ENCODE measurements at regions not wholly inside any gene's neighbourhood (a gene's known extent, or its start where the extent isn't known, plus 50 kb on each side); places are given as distances from the start of the nearest gene placed in this dataset.
A peak's percentile ranks its signal among the peaks of the same experiment; 100 is the strongest.
"Not testable (repeated sequence)": the region's sequence is repeated elsewhere in the genome, so short reads cannot be mapped to it uniquely, and the experiment has no call there.

DNA sequence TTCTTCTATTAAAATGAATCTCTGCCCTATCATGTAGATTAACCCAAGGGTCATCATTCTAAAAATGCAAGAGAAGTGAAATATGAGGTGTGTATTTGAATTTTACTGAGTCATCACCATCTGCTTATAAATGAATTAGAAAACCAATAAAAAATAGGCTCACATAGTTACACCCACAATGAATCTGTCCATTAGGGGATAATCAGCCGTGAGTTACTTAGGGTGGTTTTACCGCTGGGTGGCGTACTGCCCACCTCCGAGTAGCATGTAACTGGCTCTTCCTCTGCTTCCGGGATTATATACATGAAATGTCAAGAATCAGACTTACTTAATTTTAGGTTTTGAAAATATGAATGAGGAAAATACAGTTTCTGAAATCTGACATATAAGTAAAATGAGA is 332.9 kb upstream of the CCNG1 start:
- Histone ChIP-seq H3K4me1 (no peaks in the 10 kb centered on the region), H3K27me3 (no peaks in the 10 kb centered on the region), H3K36me3 (no peaks in the 10 kb centered on the region), H3K4me3 (no peak overlapping the region), H3K27ac (no peak overlapping the region), H3K9me3 (no peaks in the 10 kb centered on the region)
- intact Hi-C loops (cut with DNase I) = no loop called here
- TF ChIP-seq, protein P1, sequence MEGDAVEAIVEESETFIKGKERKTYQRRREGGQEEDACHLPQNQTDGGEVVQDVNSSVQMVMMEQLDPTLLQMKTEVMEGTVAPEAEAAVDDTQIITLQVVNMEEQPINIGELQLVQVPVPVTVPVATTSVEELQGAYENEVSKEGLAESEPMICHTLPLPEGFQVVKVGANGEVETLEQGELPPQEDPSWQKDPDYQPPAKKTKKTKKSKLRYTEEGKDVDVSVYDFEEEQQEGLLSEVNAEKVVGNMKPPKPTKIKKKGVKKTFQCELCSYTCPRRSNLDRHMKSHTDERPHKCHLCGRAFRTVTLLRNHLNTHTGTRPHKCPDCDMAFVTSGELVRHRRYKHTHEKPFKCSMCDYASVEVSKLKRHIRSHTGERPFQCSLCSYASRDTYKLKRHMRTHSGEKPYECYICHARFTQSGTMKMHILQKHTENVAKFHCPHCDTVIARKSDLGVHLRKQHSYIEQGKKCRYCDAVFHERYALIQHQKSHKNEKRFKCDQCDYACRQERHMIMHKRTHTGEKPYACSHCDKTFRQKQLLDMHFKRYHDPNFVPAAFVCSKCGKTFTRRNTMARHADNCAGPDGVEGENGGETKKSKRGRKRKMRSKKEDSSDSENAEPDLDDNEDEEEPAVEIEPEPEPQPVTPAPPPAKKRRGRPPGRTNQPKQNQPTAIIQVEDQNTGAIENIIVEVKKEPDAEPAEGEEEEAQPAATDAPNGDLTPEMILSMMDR (IDR thresholded peaks at IDR 0.05) = no peak
- DNase-seq (no peak), ATAC-seq (no peak)

DNA sequence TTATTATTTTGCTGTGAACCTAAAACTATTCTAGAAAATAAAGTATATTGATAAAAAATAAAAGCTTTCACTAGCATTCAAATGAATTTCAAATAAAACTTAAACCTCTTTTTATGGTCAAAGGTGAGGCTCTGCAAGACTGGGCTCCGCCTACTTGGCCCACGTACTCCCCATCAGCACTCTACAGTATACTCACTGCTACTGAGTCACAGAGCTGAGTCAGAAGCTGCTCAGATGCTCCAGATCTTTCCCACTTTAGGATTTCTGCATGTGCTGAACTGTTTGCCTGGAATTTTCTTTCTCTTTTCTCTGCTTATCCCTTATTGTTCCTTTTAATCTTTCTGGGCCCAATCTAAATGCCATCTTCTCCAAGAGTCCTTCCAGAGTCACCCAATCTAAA is 331.9 kb upstream of the CCNG1 start:
- Histone ChIP-seq H3K4me1 (no peaks in the 10 kb centered on the region), H3K9me3 (no peaks in the 10 kb centered on the region), H3K36me3 (no peaks in the 10 kb centered on the region), H3K4me3 (no peak overlapping the region), H3K27ac (no peak overlapping the region), H3K27me3 (no peaks in the 10 kb centered on the region)
- ATAC-seq (peak; percentile 37), DNase-seq (no peak)
- intact Hi-C loops (cut with DNase I) = no loop called here
- TF ChIP-seq, protein P1 (IDR thresholded peaks at IDR 0.05) = no peak

DNA sequence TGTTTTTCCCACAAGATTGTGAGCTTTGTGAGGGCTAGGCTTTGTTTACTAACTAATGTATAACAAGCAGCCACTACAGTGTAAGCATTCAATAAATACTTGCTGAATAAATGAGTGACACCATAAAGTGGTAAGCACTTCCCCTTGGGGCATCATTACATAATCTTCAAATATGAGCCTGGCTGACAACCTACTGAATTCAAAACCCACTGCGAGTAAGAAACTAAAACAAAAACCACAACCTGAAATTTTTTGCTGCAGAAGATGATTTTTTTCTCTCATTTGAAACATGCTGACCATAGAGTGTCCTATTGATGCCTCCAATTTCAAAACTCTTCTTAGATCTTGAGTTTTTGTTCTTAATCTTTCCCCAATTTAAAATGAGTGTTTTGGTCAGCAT is 331.3 kb upstream of the CCNG1 start:
- no peaks in the 10 kb centered on the region for H3K9me3 ChIP-seq
- ATAC-seq = no peak
- intact Hi-C loops (cut with DNase I) = no loop called here
- H3K4me1 ChIP-seq = no peaks in the 10 kb centered on the region
- TF ChIP-seq, protein P1 (IDR thresholded peaks at IDR 0.05) = no peak
- H3K27ac ChIP-seq = no peak overlapping the region
- no peaks in the 10 kb centered on the region for H3K27me3 ChIP-seq
- no peaks in the 10 kb centered on the region for H3K36me3 ChIP-seq
- DNase-seq = no peak
- H3K4me3 ChIP-seq = no peak overlapping the region

DNA sequence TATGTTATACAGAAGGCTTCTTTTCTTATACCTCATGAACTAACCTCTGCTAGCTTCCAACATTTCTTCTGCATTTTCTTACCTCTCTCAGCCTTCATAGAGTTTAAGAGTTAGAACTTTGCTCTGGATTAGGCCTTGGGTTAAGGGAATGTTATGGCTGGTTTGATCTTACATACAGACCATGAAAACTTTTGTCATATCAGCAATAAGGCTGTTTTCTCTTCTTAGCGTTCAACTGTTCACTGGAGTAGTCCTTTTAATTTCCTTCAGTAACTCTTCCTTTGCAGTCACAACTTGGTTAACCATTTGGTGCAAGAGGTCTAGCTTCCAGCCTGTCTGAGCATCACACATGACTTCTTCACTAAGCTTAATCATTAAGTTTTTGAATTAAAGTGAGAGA is 329.0 kb upstream of the CCNG1 start:
- ATAC-seq (no peak), DNase-seq (no peak)
- intact Hi-C loops (cut with DNase I) = no loop called here
- no peak overlapping the region for H3K27ac ChIP-seq
- H3K4me1 ChIP-seq = no peaks in the 10 kb centered on the region
- H3K36me3 ChIP-seq = no peaks in the 10 kb centered on the region
- no peak overlapping the region for H3K4me3 ChIP-seq
- no peaks in the 10 kb centered on the region for H3K27me3 ChIP-seq
- H3K9me3 ChIP-seq = no peaks in the 10 kb centered on the region
- TF ChIP-seq, protein P1 (IDR thresholded peaks at IDR 0.05) = no peak

DNA sequence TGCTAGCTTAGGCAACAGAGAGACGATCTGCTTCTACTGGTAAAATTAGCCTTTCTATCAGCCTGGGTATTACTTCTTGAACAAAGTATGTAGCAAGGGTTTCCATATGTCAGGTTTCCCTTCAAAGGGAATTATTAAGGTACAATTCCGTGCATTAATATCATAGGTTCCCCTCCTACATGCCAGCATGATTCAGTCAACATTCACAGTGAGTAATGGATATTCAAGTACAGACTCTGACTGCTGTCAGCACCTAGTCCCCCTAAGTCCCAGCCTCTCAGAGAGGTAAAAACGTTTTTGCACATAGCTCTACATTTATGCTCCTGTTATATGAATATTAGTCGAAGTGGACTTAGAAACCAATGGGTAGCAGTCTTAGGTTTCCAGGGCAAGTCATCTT is 322.4 kb upstream of the CCNG1 start:
- Histone ChIP-seq H3K27me3 (no peaks in the 10 kb centered on the region), H3K27ac (no peak overlapping the region), H3K4me3 (no peak overlapping the region), H3K9me3 (peaks cover 0 to 5% of the 10 kb centered on the region in 2 donors), H3K4me1 (no peaks in the 10 kb centered on the region), H3K36me3 (no peaks in the 10 kb centered on the region)
- ATAC-seq (no peak), DNase-seq (no peak)
- intact Hi-C loops (cut with DNase I) = no loop called here
- TF ChIP-seq, protein P1 (IDR thresholded peaks at IDR 0.05) = no peak

DNA sequence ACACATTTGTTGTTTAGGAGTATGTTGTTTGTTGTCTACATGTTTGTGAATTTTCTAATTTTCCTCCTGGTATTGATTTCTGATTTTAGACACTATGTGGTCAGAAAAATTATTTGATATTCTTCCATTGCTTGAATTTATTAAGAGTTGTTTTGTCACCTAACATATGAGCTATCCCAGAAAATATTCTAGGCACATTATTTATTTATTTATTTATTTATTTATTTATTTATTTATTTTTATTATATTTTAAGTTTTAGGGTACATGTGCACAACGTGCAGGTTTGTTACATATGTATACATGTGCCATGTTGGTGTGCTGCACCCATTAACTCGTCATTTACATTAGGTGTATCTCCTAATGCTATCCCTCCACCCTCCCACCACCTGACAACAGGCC is 320.8 kb upstream of the CCNG1 start:
- H3K27ac ChIP-seq; DNase-seq; H3K9me3 ChIP-seq; H3K27me3 ChIP-seq; ATAC-seq; intact Hi-C loops (cut with DNase I); H3K4me3 ChIP-seq; H3K36me3 ChIP-seq; H3K4me1 ChIP-seq: not testable (repeated sequence)

All from left lung (tissue), 4 donors.